Fibroblast of lung (primary cell): ENCODE measurements at regions not wholly inside any gene's neighbourhood (a gene's known extent, or its start where the extent isn't known, plus 50 kb on each side); places are given as distances from the start of the nearest gene placed in this dataset.
A peak's percentile ranks its signal among the peaks of the same experiment; 100 is the strongest.

Experiments
- DNase-seq, 2 donors: peaks; one replicate each; pipeline versions ENCODE4 v3.0.0 to v3.0.0-alpha.2; 2010; ENCODE audit warnings: low read depth in 2 of 2
- H2AFZ ChIP-seq: 2 replicates; pipeline ENCODE4 v1.5.1; 2012; ENCODE audit warnings: low read length, control low read depth, inconsistent platforms
- H3K27ac ChIP-seq: 2 replicates; pipeline ENCODE4 v1.5.1; 2011; ENCODE audit warnings: low read length, control low read depth; ENCODE audit not compliant: insufficient read depth
- H3K27me3 ChIP-seq: 2 replicates; pipeline ENCODE4 v1.5.1; 2011; ENCODE audit warnings: mild to moderate bottlenecking, low read length; ENCODE audit not compliant: control insufficient read depth, insufficient read depth
- H3K36me3 ChIP-seq: 2 replicates; pipeline ENCODE4 v1.5.1; 2011; ENCODE audit warnings: low read length; ENCODE audit not compliant: control insufficient read depth, insufficient read depth
- H3K4me1 ChIP-seq: 2 replicates; pipeline ENCODE4 v1.5.1; 2011; ENCODE audit warnings: low read length; ENCODE audit not compliant: control insufficient read depth, insufficient read depth; ENCODE audit errors: extremely low read depth
- H3K4me2 ChIP-seq: 2 replicates; pipeline ENCODE4 v1.5.1; 2011; ENCODE audit warnings: low read length, control low read depth; ENCODE audit not compliant: insufficient read depth; ENCODE audit errors: extremely low read depth
- H3K4me3 ChIP-seq, 4 experiments: fragments of 200-600 bp in 1 of 4; sonication (generic) in 1 of 4; replicated peaks in 1 of 4; 2 replicates each; pipeline ENCODE4 v1.5.1; 2011 to 2016; ENCODE audit warnings: low read length in 4 of 4, low read depth in 3 of 4, mild to moderate bottlenecking in 3 of 4, control low read depth in 2 of 4, inconsistent platforms in 1 of 4, mixed read lengths in 1 of 4; ENCODE audit not compliant: insufficient read depth in 1 of 4; ENCODE audit errors: control extremely low read depth in 1 of 4
- H3K79me2 ChIP-seq: 2 replicates; pipeline ENCODE4 v1.5.1; 2012; ENCODE audit warnings: mild to moderate bottlenecking, low read length, inconsistent platforms; ENCODE audit not compliant: control insufficient read depth, insufficient read depth
- H3K9ac ChIP-seq: 2 replicates; pipeline ENCODE4 v1.5.1; 2011; ENCODE audit warnings: mild to moderate bottlenecking, low read length, control low read depth; ENCODE audit not compliant: insufficient read depth
- H3K9me3 ChIP-seq: 2 replicates; pipeline ENCODE4 v1.5.1; 2012; ENCODE audit warnings: low read depth, low read length; ENCODE audit not compliant: control insufficient read depth, insufficient read depth
- H4K20me1 ChIP-seq: 2 replicates; pipeline ENCODE4 v1.5.1; 2011; ENCODE audit warnings: low read length; ENCODE audit not compliant: control insufficient read depth, insufficient read depth; ENCODE audit errors: extremely low read depth
- EZH2 ChIP-seq: IDR thresholded peaks from 2 replicates; pipeline ENCODE4 v1.5.1; 2012; ENCODE audit warnings: low read length, control low read depth, mild to moderate bottlenecking; ENCODE audit errors: missing control alignments
- TF ChIP-seq, protein P1 (sequence below), 2 donors: IDR thresholded peaks in 1 of 2; conservative IDR thresholded peaks in 1 of 2; 1 replicate in 1 of 2; 2 replicates in 1 of 2; pipeline ENCODE4 v1.5.1; 2011 to 2012; ENCODE audit warnings: low read length in 2 of 2, control low read depth in 1 of 2, inconsistent platforms in 1 of 2, low read depth in 1 of 2, mild to moderate bottlenecking in 1 of 2

DNA sequence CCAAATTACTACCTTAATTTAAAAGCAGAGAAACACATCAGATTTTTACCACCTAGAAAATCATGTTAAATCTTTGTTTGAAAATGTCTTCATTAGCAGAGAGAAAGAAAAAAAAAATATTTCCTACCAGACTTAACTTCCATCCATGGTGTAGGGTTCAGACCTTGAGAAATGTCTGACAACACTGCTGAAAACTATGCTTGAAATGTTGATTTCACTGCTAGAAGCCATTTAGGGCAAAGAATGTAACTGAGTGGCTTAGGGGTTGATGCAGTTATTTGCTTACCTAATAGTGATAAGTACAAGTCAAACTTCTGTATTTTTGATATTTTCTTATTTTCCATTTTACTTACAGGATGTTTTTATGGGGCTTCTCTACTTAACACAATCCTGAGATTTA is 495.6 kb upstream of the NEGR1 start:
- Histone ChIP-seq H4K20me1 (no peaks in the 10 kb centered on the region), H2AFZ (no peak overlapping the region), H3K9me3 (no peaks in the 10 kb centered on the region), H3K27ac (no peak overlapping the region), H3K36me3 (no peaks in the 10 kb centered on the region), H3K4me2 (no peak overlapping the region), H3K9ac (no peak overlapping the region), H3K4me3 (no peak overlapping the region), H3K4me1 (no peaks in the 10 kb centered on the region), H3K79me2 (no peaks in the 10 kb centered on the region), H3K27me3 (no peaks in the 10 kb centered on the region)
- no peak for TF ChIP-seq EZH2
- TF ChIP-seq, protein P1, sequence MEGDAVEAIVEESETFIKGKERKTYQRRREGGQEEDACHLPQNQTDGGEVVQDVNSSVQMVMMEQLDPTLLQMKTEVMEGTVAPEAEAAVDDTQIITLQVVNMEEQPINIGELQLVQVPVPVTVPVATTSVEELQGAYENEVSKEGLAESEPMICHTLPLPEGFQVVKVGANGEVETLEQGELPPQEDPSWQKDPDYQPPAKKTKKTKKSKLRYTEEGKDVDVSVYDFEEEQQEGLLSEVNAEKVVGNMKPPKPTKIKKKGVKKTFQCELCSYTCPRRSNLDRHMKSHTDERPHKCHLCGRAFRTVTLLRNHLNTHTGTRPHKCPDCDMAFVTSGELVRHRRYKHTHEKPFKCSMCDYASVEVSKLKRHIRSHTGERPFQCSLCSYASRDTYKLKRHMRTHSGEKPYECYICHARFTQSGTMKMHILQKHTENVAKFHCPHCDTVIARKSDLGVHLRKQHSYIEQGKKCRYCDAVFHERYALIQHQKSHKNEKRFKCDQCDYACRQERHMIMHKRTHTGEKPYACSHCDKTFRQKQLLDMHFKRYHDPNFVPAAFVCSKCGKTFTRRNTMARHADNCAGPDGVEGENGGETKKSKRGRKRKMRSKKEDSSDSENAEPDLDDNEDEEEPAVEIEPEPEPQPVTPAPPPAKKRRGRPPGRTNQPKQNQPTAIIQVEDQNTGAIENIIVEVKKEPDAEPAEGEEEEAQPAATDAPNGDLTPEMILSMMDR (conservative IDR thresholded peaks at IDR 0.05 in 1 of 2, IDR thresholded peaks at IDR 0.05 in 1 of 2; ENCODE audit: low read depth in 1 of 2, low read length in 2 of 2) = no peak
- DNase-seq = peak in 1 of 2 donors; percentile 61

GRCh38 chr1:72763481-72763880 is 481.1 kb upstream of the NEGR1 start:
- TF ChIP-seq EZH2 = no peak
- TF ChIP-seq, protein P1 (conservative IDR thresholded peaks at IDR 0.05 in 1 of 2, IDR thresholded peaks at IDR 0.05 in 1 of 2; ENCODE audit: low read depth in 1 of 2, low read length in 2 of 2) = no peak
- H3K36me3 ChIP-seq = no peaks in the 10 kb centered on the region
- H3K79me2 ChIP-seq = no peaks in the 10 kb centered on the region
- no peak overlapping the region for H3K27ac ChIP-seq
- H3K27me3 ChIP-seq = no peaks in the 10 kb centered on the region
- no peaks in the 10 kb centered on the region for H4K20me1 ChIP-seq
- H3K4me1 ChIP-seq = no peaks in the 10 kb centered on the region
- H2AFZ ChIP-seq = no peak overlapping the region
- no peak overlapping the region for H3K4me3 ChIP-seq
- H3K4me2 ChIP-seq = no peak overlapping the region
- no peak overlapping the region for H3K9ac ChIP-seq
- DNase-seq = peak in 1 of 2 donors; percentile 53
- H3K9me3 ChIP-seq = no peaks in the 10 kb centered on the region

GRCh38 chr1:72759486-72759885 is 477.1 kb upstream of the NEGR1 start:
- H3K79me2 ChIP-seq = no peaks in the 10 kb centered on the region
- H3K4me3 ChIP-seq = no peak overlapping the region
- no peak overlapping the region for H2AFZ ChIP-seq
- H3K4me1 ChIP-seq = no peaks in the 10 kb centered on the region
- TF ChIP-seq EZH2 = no peak
- TF ChIP-seq, protein P1 (conservative IDR thresholded peaks at IDR 0.05 in 1 of 2, IDR thresholded peaks at IDR 0.05 in 1 of 2; ENCODE audit: low read depth in 1 of 2, low read length in 2 of 2) = no peak
- no peak overlapping the region for H3K27ac ChIP-seq
- H3K36me3 ChIP-seq = no peaks in the 10 kb centered on the region
- no peak overlapping the region for H3K9ac ChIP-seq
- no peaks in the 10 kb centered on the region for H3K9me3 ChIP-seq
- no peaks in the 10 kb centered on the region for H3K27me3 ChIP-seq
- H3K4me2 ChIP-seq = no peak overlapping the region
- no peaks in the 10 kb centered on the region for H4K20me1 ChIP-seq
- peak in 1 of 2 donors; percentile 15 for DNase-seq
